Stimulated activated CD4-positive, alpha-beta T cell treated with anti-CD3 and anti-CD28 coated beads, Interleukin-15, amount 100 ng/mL, for 48 hours (primary cell): ENCODE measurements at regions not wholly inside any gene's neighbourhood (a gene's known extent, or its start where the extent isn't known, plus 50 kb on each side); places are given as distances from the start of the nearest gene placed in this dataset.
"Not testable (repeated sequence)": the region's sequence is repeated elsewhere in the genome, so short reads cannot be mapped to it uniquely, and the experiment has no call there.

ENCODE experiments used
- DNase-seq, 2 donors: peaks; one replicate each; pipeline ENCODE4 v3.0.0-alpha.2; 2020; ENCODE audit warnings: low read depth in 2 of 2

DNA sequence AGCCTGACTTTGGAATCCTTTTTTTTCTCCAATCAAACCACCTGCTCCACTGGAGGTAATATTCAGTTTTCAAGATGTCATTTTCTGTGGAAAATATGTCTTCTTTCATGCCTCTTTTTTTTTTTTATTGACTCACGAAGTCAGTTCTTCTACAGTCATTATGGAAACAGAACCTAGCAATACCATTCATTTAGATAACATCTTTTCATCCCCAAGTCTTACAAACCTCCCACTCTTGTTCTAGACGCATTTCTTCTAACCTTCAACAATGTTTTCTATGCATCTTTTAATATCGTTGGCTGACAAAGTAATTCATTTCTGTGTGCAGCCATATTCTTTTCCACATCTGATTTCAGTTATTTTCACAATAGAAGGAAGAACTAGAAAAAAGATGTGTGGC lies 474.3 kb upstream of the CCDC196 start:
- no peak for DNase-seq

DNA sequence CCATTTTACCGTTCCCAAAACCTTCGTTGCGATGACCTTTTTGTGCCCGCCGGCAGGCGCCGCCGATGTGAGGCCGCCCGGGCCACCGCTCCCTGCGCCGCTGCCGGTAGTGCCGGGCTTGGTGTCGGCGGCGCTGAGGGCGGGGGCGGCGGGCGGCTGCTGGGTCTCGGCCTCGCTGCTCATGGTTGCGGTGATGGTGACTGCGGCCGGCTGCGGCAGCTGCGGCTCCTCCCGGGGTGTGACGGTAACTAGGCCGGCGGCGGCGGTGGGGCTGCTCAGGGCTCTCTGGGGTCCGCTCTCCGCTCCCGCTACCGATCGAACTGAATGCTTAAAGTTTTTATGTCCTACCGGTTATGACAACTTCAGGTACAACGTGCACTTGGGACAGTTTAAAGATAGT lies 472.6 kb upstream of the CCDC196 start:
- not testable (repeated sequence) for DNase-seq

DNA sequence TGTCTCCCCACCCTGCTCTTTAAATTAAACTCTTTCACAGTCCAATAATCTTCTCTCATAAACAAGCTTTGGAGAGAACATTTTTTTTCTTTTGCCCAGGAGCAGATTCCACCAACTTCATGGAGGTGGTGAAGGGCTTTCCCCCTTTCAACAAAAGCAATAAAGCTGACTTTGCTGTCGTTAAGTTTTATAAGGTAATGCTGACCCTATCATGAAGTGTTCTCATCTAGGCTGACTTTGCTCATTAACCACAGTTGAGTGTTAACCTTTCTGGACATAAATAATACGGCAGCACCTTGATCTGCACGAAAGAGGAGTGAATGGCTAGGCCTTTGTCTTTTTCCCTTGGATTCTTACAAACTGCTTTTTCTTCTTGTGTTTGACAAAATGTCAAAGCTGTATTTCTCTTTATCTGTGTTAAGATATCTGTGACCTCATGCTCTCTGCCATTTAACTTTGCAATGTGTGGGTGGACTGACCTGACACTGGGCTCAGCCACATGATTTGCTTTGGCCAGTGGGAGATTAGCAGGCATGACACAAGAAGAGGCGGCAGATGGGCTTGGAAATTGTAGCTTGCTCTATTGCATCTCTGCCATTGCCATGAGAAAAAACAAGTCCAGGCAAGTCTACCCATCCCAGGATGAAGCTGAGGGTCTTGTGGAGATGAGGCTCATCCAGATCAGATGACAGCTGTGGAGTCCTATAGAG lies 470.9 kb upstream of the CCDC196 start:
- no peak for DNase-seq

DNA sequence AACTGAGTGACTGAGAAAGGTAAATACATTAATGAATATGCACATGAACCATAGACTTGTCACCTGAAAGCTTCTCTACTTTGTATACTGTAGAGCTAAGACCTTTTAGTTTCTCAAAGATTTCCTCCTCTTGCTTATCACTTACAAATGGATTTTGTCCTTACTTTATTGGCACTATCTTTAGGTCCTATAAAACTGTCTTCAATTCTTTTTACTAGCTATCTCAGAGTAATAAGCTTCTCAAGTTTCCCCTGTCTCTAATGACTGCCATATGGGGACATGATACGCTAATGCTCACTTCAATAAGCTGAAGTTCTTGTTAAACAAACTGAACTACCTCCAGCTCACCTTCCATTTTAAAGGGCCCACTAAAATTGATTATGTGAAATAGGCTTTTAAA lies 468.2 kb upstream of the CCDC196 start:
- no peak for DNase-seq

DNA sequence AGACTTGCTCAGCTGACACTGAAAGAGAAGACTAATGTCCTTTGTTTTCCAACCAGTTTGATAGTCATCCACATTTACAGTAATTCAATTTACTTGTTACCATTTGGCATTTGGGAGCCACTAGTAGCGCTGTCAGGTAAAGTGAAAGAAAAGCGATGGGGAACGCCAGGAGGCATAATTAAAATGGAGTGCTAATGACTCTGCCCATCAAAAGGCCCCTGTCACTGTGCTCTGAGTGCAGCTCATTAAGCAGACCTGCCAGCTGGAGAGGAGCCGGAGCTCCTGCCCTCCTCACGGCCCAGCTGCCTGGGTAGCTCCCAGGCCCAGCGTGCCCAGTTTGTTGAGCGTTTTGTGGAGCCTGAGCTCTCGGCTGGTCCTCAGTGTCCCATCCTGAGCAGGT lies 463.6 kb upstream of the CCDC196 start:
- no peak for DNase-seq

DNA sequence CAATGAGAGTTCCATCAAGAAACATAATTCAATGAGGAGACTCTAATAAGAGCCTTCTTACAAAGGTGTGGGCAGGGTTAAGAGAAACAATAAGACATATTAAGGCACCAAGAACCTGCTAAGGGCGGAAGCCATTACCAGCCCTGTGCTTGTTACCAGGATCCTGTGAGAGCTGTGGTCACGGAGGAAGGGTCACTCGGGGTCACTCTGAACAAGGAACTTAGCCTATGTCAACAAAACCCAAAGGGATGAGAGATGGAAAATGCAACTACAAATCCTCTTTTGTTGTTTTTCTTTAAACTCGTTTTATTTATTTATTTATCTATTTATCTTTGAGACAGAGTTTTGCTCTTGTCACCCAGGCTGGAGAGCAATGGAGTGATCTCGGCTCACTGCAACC lies 460.4 kb upstream of the CCDC196 start:
- DNase-seq, result no peak

DNA sequence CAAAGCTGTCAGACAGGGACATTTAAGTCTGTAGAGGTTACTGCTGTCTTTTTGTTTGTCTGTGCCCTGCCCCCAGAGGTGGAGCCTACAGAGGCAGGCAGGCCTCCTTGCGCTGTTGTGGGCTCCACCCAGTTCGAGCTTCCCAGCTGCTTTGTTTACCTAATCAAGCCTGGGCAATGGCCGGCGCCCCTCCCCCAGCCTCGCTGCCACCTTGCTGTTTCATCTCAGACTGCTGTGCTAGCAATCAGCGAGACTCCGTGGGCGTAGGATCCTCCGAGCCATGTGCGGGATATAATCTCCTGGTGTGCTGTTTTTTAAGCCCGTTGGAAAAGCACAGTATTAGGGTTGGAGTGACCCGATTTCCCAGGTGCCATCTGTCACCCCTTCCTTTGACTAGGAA lies 454.2 kb upstream of the CCDC196 start:
- DNase-seq, result not testable (repeated sequence)

DNA sequence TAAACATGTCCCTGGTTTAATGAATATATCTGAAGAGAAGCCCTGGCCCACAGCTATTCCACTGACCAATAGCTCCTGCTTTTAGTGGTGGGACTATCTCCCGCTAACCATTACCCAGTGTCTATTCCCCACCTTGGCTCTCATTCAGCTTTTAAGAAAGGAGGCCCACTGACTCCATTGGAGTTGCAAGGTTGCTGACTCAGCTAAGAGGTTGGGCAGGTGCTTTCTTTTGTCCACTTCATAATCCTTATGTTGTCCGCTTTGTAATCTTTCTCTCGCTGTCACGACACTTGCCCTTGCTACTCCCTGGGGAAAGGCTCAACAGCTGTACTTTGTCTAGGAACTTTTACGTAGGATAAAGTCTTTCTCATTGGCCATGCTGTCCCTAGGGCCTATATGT lies 453.4 kb upstream of the CCDC196 start:
- DNase-seq, result no peak

DNA sequence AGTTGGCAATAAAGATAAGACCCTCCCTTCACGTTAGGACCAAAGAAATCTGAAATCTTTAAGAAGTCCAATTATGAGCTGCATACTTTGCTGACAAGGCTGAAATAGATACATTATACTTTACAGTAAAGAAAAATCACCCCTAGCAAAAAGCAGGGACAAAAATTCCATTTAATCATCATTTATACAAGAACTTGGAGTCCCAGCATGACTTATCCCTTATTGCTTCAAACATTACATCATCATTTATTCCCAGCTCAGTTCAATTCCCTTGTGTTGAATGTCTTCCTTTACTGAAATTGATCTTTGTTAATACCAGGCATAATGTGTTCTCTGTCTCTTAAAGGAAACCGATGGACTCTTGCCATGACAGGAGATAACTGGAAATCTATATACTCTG lies 449.6 kb upstream of the CCDC196 start:
- DNase-seq, result no peak

DNA sequence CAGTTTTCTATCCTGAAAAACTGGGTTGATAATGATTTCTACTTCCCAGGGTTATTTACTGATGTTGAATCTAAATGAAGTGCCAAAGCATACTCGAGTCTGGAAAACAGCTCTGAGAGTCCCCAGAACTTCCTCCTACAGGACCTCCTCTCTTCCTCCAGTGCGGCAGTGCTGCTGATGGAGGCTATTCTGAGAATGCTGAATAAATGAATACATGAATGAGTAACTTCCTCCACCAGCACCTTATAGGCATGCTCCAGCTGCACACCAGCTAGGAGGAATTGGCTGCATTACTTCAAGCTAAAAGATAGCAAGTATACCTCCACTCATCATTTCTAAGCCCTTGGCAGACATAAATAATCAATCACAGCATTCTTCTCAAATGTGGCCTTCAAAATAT lies 448.8 kb upstream of the CCDC196 start:
- DNase-seq, result no peak

DNA sequence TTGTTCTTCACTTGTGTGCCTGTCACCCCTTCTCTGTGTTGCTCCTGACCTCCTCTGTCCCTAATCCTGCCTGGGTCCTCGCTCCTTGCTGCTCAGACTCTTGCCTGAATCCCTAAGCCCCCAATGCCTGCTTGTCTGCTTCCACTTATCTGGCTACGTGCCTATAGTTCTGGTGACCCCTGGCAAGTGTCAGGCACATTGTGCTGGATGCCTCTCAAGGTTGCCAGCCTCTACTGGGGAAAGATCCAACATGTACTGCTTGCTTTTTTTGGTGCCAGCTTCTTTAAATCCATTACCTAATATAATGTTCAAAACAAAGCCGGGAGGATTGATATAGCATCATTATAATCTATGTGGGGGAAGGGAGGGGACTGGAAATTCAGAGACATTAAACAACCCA lies 448.0 kb upstream of the CCDC196 start:
- DNase-seq, result no peak

DNA sequence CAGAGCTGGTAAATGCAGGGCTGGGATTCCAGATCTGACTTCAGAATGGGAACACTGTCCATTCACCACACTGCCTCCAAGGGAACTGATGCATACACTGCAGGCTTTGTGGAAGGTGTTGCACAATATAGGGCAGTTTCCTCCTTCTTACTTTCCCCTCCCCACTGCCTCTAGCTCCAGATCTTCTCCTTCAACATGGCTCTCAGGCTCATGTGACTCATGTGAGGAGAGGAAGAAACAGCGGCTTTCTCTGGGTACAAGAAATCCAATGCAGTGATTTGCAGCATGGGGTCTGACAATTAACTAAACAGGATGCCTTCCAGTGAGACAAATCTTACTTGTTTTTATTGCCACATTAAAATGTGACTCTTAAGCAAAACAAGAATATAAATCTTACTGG lies 447.6 kb upstream of the CCDC196 start:
- no peak for DNase-seq

DNA sequence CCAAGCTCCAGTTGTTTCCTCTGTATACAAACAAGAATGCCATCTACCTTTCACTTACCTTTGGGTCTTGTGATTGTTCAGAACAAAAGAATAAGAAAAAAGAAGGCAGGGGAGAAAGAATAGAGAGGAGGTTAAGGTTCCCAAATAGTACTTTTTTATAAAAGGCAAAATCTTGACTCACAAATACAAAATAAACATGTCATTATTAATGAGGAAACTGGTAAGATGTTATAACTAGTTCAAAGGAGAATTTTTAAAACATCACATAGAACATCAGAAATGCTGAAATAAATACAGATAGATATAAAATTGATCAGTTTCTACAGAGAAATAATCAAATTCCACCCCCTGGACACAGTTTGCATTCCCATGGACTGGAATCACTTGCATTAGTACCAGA lies 446.7 kb upstream of the CCDC196 start:
- DNase-seq, result no peak

DNA sequence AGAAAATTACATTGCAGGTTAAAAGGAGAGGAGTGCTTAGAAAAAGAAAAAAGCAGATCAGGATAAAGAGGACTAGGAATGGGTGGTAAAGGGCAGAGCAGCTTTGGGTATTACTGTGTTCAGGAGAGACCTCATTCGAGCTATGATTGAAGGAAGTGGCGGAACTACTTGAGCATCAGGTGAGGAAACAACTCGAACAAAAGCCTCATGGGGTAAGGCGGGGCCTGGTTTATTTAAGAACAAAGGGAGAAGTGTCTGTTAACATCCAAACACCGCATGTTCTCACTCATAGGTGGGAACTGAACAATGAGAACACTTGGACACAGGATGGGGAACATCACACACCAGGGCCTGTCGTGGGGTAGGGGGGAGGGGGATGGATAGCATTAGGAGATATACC lies 444.6 kb upstream of the CCDC196 start:
- DNase-seq, result no peak

DNA sequence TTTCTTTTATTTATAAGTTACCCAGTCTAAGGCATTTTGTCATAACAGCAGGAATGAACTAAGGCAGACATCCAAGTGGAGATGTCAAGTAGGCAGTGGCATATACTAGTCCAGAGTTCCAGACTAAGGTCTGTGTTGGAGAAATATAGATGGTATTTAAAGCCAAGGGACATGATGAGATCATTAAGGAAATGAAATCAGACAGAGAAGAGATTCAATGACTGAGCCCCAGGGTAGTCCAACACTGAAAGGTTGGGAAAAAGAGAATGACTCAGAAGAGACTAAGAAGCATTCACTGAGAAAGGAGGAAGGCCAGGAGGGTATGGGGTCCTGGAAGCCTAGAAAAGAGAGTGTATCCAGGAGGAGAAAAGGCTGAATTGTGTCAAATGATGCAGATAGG lies 442.2 kb upstream of the CCDC196 start:
- no peak for DNase-seq

DNA sequence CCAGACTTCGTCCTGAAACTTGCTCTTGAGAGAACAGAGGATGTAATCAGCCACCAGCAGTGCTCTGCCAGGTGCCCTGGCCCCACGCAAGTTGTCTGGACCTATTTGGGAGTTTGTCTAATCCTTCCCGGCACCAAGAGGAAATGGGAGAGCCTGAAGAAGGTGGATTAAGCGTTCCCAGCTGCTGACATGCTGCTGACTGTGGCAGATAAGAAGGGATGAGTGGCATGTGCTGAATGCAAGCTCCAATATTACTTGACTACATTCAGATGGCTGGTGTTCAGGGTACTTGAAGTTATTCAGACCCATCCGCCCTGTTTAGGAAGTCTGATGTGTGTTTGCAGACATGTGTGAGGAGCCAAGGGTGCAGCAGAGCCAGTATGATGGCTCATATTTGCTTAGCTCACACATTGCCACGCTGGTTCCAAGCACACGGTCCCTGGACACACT lies 440.6 kb upstream of the CCDC196 start:
- DNase-seq, result no peak

DNA sequence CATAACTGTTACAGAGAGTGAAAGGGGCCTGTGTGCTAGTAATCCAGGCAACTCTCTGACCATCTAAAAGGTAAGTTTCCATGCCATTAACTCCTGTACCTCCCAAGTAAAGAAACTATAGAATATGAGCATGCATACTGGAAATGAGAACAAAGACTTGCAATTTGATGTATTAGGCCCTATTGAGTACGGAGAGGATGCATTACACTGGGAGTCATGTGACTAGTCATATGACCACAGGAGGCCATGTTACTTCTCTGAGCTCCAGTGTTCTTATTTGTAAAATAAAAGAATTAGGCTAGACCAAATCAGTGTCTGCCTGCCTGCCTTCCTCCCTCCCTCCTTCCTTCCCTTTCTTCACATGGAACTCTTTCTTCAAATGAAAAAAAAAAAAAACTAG lies 440.1 kb upstream of the CCDC196 start:
- DNase-seq, result no peak

DNA sequence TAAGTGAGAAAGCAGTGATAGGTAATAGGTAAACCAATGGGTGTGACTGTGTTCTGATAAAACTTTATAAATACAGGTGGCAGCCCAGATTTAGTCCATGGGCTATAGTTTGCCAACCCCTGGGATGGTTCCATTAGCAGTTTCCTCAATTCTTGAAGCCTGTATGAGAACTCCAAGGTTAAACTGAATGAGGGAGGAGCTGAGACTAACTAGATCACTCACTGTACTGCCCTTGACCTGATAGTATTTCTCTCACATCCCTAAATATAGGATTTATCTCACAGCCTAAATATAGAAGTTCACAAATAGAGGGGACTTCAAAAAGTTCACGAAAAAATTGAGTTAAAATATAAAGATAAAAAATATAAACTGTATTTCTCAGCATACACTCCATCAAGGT lies 439.6 kb upstream of the CCDC196 start:
- DNase-seq, result no peak

DNA sequence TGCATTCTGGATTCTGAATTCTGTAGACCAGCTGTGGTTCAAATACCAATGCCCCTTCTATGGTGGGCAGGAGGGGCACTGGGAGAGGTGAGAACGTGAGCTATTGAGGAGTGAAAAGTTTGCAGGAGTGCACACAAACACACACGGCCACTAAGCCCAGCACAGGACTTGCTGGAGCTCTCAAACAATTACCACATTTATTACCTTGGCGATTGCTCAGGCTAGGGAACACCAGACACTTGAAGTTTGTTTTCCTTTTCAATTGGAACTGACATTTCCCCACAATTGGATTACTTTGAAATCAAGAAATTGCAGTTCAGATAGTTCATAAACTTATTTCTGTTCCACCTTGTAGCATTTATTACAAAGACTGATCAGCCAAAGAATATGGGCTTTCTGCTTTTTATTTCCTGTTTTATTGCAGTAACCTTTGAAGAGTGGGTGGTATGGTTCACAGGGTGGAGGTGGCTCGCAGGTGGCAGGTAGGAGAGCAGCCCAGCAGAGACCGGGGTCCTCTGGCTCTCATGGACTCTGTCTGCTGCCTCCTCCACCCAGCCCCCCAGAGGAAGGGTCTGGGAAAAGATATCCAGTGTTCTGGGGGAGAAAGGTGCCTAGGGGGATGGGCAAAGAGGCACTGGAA lies 429.8 kb upstream of the CCDC196 start:
- no peak for DNase-seq

DNA sequence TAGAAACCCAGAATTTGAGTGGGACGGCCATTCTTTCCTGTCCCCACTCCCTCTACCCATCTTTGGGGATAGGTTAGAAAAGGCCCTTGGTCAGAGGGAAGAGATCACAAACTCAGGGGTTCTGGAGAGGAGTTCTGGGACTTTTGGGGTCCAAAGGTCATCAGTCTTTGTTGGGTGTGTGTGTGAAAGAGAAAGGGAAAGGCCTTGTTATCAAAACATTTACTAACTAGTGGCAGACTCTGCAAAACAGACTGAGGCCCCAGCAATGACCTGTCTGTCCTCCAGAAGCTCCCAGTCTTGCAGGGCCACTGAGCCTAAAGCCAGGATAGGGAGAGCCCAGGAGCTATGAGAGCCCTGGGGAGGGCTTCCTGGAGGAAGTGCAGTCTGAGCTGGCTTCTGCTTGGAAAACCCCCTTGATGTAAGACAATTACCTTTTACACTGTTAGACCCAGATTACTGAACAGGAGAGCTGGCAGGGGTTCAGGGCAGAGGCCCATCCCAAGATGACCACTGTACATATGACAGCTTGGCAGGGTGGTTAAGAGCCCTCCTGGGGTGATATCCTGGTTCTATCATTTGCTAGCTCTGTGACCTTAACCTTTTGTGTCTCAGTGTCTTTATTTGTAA lies 429.1 kb upstream of the CCDC196 start:
- DNase-seq, result no peak

DNA sequence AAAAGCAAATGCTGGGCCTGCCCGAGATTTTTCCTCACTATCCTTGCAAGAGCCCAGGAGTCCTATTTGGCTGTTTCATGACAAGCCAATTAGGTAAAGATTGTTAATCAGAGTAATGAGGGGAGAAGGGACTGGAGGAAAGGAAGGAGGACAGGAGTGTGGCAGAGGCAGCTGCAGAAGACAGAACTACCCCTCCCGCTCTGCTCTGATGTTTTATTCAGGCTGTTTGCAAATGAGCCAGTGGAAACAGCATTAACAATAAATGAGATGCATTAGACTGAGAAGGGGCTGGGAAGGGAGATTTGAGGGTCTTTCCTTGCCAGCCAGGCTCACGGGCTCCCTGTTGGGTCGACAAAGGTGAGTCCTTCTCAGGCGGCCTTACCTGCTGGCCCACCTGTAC lies 421.0 kb upstream of the CCDC196 start:
- DNase-seq, result no peak

DNA sequence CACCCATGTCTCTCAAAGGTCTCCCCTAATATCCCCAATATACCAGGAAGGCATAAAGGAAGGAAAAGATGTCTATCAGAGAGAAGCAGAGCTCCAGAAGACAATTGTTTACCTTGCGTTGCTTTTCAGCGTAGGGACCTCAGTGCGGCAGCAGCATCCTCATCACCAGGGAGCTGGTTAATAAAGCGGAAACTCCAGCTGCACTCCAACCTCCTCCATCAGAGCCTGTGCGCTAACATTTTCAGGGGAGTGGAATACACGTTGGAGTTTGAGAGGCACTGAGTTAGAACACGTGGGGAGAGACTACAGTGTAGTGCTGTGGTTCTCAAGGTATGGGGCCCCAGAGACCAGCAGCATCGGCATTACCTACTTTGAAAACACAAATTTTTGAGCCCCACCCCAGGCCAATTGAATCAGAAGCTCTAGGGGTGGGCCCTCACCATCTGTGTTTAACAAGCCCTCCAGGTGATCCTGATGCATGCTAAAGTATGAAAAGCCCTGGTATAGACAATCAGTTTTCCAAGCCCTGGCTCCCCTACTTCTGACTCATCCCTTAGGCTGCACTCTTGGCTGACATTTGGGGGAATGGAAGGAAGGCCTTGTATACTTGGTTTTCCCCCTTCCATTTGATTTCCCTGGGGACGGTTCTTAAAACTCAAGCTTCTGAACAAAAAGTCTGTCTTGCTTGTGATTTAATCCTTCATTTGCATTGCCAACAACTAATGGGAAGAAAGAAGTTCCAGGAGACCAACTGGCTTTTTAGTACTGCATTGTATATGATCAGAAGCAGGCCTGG lies 419.0 kb upstream of the CCDC196 start:
- DNase-seq, result no peak

DNA sequence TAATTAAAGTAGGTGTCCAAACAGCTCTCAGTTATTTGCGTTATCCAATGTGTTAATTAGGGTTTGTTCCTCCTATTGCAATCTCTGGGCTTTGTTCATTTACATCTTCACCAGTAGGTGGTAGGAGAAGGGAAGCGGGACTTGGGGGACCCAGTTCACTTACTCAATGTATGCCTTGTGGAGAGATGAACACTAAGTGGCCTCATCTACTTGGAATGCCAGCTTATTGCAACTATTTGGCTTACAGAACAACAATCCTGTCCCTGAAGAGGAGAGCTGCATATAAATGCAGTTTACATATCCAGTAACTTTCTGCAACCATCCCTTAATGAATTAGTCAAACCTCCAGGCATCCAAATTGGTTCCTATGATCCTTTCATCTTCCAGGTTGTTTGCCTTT lies 417.1 kb upstream of the CCDC196 start:
- DNase-seq, result no peak
